ENCODE measurements at regions not wholly inside any gene's neighbourhood (a gene's known extent, or its start where the extent isn't known, plus 50 kb on each side); places are given as distances from the start of the nearest gene placed in this dataset.
"Not testable (repeated sequence)": the region's sequence is repeated elsewhere in the genome, so short reads cannot be mapped to it uniquely, and the experiment has no call there.

DNA sequence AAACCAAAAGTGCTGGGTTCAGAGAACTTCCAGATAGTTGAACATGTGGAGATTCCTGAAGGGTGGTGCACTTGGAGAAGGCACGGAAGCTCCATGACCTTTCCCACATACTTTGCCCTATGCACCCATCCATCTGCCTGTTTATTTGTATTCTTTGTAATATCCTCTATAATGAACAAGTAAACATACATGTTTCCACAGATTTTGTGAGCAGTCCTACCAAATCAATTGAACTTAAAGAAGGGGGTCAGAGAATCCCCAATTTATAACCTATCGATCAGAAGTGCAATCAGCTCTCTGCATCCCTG is 121.4 kb downstream of the ADSS2 start:
- Histone ChIP-seq H3K27me3 (ENCODE audit: insufficient read depth, low read depth) (no peaks in the 10 kb centered on the region), H3K4me1 (ENCODE audit: low read depth, poor library complexity, severe bottlenecking) (no peaks in the 10 kb centered on the region), H3K79me2 (ENCODE audit: insufficient read depth, low read depth) (no peaks in the 10 kb centered on the region), H3K36me3 (ENCODE audit: insufficient read depth) (no peaks in the 10 kb centered on the region), H4K20me1 (ENCODE audit: insufficient read depth) (no peaks in the 10 kb centered on the region), H3K4me3 (IDR thresholded peaks at IDR 0.05; ENCODE audit: insufficient read depth, low read depth, low read length) (no peak overlapping the region), H3K4me2 (no peak overlapping the region), H2AFZ (ENCODE audit: low read depth) (no peak overlapping the region), H3K9ac (no peak overlapping the region), H3K27ac (no peak overlapping the region)
- TF ChIP-seq, protein P1, sequence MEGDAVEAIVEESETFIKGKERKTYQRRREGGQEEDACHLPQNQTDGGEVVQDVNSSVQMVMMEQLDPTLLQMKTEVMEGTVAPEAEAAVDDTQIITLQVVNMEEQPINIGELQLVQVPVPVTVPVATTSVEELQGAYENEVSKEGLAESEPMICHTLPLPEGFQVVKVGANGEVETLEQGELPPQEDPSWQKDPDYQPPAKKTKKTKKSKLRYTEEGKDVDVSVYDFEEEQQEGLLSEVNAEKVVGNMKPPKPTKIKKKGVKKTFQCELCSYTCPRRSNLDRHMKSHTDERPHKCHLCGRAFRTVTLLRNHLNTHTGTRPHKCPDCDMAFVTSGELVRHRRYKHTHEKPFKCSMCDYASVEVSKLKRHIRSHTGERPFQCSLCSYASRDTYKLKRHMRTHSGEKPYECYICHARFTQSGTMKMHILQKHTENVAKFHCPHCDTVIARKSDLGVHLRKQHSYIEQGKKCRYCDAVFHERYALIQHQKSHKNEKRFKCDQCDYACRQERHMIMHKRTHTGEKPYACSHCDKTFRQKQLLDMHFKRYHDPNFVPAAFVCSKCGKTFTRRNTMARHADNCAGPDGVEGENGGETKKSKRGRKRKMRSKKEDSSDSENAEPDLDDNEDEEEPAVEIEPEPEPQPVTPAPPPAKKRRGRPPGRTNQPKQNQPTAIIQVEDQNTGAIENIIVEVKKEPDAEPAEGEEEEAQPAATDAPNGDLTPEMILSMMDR (conservative IDR thresholded peaks at IDR 0.05; ENCODE audit: low read depth, low read length), result no peak

DNA sequence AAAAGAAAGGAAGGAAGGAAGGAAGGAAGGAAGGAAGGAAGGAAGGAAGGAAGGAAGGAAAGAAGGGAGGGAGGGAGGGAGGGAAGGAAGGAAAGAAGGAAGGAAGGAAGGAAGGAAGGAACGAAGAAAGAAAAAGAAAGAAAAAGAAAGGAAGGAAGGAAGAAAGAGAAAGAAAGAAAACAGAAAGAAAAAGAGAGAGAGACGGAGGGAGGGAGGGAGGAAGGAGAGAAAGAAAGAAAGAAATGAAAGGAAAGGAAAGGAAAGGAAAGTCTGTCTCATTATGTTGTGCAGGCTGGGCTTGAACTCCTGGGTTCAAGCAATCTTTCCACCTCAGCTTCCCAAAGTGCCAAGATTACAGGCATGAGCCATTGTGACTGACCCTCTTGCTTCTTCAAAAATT is 118.9 kb downstream of the ADSS2 start:
- not testable (repeated sequence) for H3K4me3 ChIP-seq (IDR thresholded peaks at IDR 0.05; ENCODE audit: insufficient read depth, low read depth, low read length); H3K27me3 ChIP-seq (ENCODE audit: insufficient read depth, low read depth); H4K20me1 ChIP-seq (ENCODE audit: insufficient read depth); H3K79me2 ChIP-seq (ENCODE audit: insufficient read depth, low read depth); H3K4me1 ChIP-seq (ENCODE audit: low read depth, poor library complexity, severe bottlenecking); H3K36me3 ChIP-seq (ENCODE audit: insufficient read depth); H3K4me2 ChIP-seq; H3K9ac ChIP-seq; H2AFZ ChIP-seq (ENCODE audit: low read depth); H3K27ac ChIP-seq

DNA sequence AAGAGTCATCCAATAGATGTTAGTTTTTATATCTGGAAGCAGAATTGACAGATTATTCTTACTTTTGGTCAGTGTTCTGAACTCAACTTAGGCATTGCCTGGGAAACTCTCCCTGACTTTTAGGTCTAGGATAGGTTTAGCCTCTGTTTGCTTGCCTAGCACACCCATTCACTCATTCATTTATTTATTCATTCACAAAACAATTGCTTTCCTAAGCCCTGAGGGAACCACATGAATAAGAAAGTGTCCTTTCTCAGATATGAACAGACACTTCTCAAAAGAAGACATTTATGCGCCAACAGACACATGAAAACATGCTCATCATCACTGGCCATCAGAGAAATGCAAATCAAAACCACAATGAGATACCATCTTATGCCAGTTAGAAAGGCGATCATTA is 117.4 kb downstream of the ADSS2 start:
- not testable (repeated sequence) for H3K4me1 ChIP-seq (ENCODE audit: low read depth, poor library complexity, severe bottlenecking); H3K79me2 ChIP-seq (ENCODE audit: insufficient read depth, low read depth); H3K9ac ChIP-seq; H3K4me3 ChIP-seq (IDR thresholded peaks at IDR 0.05; ENCODE audit: insufficient read depth, low read depth, low read length); H3K4me2 ChIP-seq; H3K27me3 ChIP-seq (ENCODE audit: insufficient read depth, low read depth); H4K20me1 ChIP-seq (ENCODE audit: insufficient read depth); H3K27ac ChIP-seq; H2AFZ ChIP-seq (ENCODE audit: low read depth); H3K36me3 ChIP-seq (ENCODE audit: insufficient read depth)

DNA sequence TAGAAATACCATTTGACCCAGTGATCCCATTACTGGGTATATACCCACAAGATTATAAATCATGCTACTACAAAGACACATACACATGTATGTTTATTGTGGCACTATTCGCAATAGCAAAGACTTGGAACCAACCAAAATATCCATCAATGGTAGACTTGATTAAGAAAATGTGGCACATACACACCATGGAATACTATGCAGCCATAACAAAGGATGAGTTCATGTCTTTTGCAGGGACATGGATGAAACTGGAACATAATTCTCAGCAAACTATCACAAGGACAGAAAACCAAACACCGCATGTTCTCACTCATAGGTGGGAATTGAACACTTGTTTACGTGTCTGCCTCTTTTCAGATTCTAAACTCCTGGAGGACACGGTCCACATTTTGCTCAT is 116.9 kb downstream of the ADSS2 start:
- H4K20me1 ChIP-seq (ENCODE audit: insufficient read depth); H3K4me1 ChIP-seq (ENCODE audit: low read depth, poor library complexity, severe bottlenecking); H3K27me3 ChIP-seq (ENCODE audit: insufficient read depth, low read depth); H3K4me2 ChIP-seq; H3K9ac ChIP-seq; H2AFZ ChIP-seq (ENCODE audit: low read depth); H3K27ac ChIP-seq; H3K36me3 ChIP-seq (ENCODE audit: insufficient read depth); H3K79me2 ChIP-seq (ENCODE audit: insufficient read depth, low read depth); H3K4me3 ChIP-seq (IDR thresholded peaks at IDR 0.05; ENCODE audit: insufficient read depth, low read depth, low read length): not testable (repeated sequence)

DNA sequence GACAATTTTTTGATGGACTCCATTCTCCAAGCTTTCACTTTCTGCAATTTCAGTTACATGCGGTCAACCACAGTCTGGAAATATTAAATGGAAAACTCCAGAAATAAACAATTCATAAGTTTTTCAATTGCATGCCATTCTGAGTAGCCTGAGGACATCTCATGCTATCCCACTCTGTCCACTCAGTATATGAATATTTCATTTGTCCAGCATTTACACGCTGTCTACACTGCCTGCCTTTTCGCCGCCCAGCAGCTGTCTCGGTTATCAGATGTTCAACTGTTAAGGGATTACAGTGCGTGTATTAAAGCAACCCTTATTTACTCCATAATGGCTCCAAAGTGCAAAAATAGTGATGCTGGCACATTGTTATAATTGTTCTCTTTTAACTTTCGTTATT is 116.3 kb downstream of the ADSS2 start:
- Histone ChIP-seq H3K4me2 (no peak overlapping the region), H2AFZ (ENCODE audit: low read depth) (no peak overlapping the region)
- TF ChIP-seq, protein P1 (conservative IDR thresholded peaks at IDR 0.05; ENCODE audit: low read depth, low read length), result no peak

DNA sequence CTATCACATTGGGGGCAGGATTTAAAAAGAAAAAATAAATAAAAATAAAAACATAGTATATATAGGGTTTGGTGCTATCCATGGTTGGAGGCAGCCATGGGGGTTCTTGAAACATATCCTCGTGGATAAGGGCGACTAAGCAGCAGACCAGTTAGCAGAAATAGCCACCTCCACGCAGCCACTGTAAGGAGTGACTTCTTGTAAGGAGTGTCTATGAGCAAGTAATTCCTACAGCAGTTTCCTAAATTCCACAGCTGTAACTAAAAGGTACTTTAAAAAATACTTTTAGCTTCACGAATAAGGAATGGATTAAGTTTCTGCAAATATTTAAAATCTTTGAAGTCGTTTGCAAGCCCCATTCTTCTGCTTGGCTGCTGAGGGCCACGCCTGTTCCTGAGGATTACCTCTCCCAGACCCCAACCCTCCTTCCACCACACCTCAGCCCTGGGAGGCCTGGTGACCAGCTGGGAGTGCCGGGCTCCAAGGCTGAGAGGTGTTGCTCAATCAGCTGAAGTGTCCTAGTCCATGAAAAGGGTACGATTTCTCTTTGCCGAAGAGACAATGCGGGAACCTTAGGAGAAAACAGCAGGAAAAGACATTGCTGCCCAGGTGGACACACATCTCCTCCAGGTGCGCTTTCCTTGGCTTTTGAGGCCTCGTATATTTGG is 115.3 kb downstream of the ADSS2 start:
- Histone ChIP-seq H2AFZ (ENCODE audit: low read depth) (no peak overlapping the region), H3K4me2 (no peak overlapping the region), H3K4me1 (ENCODE audit: low read depth, poor library complexity, severe bottlenecking) (no peaks in the 10 kb centered on the region), H3K27ac (no peak overlapping the region), H3K36me3 (ENCODE audit: insufficient read depth) (no peaks in the 10 kb centered on the region), H3K27me3 (ENCODE audit: insufficient read depth, low read depth) (no peaks in the 10 kb centered on the region), H4K20me1 (ENCODE audit: insufficient read depth) (no peaks in the 10 kb centered on the region), H3K4me3 (IDR thresholded peaks at IDR 0.05; ENCODE audit: insufficient read depth, low read depth, low read length) (no peak overlapping the region), H3K9ac (no peak overlapping the region), H3K79me2 (ENCODE audit: insufficient read depth, low read depth) (no peaks in the 10 kb centered on the region)
- TF ChIP-seq, protein P1 (conservative IDR thresholded peaks at IDR 0.05; ENCODE audit: low read depth, low read length), result no peak

More for the DNA sequence above, 116.3 kb downstream of the ADSS2 start:
- H3K27me3 ChIP-seq (ENCODE audit: insufficient read depth, low read depth), result no peaks in the 10 kb centered on the region
- no peaks in the 10 kb centered on the region for H4K20me1 ChIP-seq (ENCODE audit: insufficient read depth)
- no peak overlapping the region for H3K4me3 ChIP-seq (IDR thresholded peaks at IDR 0.05; ENCODE audit: insufficient read depth, low read depth, low read length)
- H3K4me1 ChIP-seq (ENCODE audit: low read depth, poor library complexity, severe bottlenecking), result no peaks in the 10 kb centered on the region
- H3K27ac ChIP-seq, result no peak overlapping the region
- H3K79me2 ChIP-seq (ENCODE audit: insufficient read depth, low read depth), result no peaks in the 10 kb centered on the region
- no peaks in the 10 kb centered on the region for H3K36me3 ChIP-seq (ENCODE audit: insufficient read depth)
- H3K9ac ChIP-seq, result no peak overlapping the region
